NCI-H2227 treated with DMSO at 0.1 percent for 48 hours (cell line): ENCODE measurements at regions not wholly inside any gene's neighbourhood (a gene's known extent, or its start where the extent isn't known, plus 50 kb on each side); places are given as distances from the start of the nearest gene placed in this dataset.

Source experiments
- DNase-seq: peaks from one replicate; lab custom pipeline; 2025; lab: John Stamatoyannopoulos, UW

DNA sequence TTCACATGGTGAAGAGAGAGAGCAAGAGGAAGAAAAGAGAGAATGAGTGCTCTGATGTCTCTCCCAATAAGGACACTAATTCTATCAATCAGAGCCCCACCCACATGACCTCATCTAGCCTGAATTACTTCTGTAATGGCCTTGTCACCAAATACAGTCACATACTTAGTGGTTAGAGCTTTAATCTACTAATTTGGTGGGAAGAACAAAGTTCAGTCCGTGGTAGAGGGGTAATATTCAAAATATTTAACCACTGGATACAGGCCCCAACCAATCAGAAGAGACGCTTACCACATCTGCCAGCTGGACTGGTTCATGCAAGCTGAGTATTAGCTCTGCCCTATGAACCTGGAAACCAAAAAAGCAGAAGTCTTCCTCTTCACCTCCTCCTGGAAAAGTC lies 336.3 kb upstream of the NFE2L3 start:
- DNase-seq, result no peak

GRCh38 chr7:25820432-25821040 lies 331.5 kb upstream of the NFE2L3 start:
- DNase-seq, result no peak

DNA sequence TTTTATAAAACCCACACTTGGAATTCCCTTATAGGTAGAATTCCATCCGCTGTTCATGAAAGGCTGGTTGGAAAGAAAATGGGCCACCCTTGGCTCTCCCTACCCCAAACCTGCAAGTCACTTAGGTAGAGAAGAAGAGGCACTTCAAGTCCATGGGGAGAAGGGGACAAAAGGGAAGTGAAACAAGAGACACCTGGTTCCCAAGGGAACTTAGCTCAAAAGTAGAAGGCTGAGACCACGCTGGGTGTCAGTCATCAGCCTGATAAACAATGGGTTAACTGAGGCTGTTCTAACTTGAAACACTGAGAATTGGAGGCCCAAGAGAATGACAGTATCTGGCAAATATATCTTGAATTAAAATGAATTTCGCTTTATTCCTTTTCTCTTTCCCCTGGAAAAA lies 330.8 kb upstream of the NFE2L3 start:
- DNase-seq, result no peak

DNA sequence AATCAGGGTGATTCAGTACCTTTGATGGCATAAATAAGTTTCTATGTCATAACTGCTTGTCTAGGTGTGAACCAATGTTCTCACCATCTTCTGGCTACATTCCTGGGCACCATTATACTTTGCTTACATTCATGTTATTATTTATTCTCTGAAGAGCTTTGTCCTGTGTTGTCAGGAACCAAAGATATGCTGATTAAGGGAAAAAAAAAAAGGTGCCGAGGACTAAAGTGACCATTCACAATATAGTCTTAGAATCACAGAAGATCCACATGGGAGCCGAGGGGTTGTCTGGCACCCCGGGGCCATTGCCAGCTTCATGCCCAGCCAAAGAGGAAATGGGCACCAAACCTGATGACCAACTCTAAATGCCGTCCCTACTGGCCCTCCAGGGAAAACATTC lies 329.2 kb upstream of the NFE2L3 start:
- DNase-seq, result no peak

- no peak for DNase-seq
Measured at GRCh38 chr7:25823571-25823970, 328.4 kb upstream of the NFE2L3 start.

DNA sequence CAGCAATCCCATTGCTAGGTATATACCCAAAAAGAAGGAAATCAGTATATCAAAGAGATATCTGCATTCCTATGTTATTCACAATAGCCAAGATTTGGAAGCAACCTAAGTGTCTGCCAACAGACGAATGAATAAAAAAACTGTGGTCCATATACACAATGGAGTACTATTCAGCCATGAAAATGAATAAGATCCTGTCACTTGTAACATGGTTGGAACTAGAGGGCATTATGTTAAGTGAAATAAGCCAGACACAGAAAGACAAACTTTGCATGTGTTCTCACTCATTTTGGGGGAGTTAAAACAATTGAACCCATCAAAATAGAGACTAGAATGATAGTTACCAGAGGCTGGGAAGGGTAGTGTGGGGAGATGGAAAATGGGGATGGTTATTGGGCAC lies 323.5 kb upstream of the NFE2L3 start:
- no peak for DNase-seq

DNA sequence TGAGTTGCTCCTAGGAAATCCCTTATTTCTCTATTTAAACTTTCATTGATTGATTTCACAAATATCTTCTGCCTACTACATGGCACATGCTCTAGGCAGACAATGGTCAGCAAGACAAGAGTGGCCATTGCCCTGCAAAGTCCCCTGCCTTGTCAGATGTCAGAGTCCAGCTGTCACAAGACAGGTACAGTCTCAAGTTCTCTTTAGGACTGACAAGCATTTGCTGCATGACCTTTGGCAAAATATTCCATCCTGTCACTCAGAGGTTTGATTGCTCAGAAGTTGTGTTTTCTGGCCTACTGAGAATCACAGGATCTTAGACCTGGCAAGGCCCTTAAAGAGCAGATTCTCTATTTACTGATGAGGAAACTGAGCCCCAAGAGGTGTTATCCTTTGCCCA lies 322.3 kb upstream of the NFE2L3 start:
- no peak for DNase-seq

DNA sequence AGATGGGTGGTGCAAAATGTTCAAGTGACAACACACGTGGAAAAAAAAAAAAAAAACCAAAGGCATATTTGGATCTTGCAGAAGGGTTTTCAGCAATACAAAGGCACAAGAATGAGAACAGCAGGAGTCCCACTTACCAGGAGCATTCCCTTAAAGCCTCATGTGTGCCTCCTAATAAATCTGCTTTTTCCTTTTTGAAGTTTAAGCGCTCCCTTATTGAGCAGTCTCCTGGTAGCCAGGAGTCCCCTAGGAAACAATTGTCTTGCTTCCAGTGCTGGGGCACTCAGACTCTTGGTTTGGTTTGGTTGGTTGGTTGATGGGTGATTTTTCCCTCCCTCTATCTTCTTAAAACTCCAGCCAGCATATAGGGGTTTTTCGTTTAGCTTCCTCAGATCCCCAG lies 321.8 kb upstream of the NFE2L3 start:
- DNase-seq, result peak; percentile 45

- no peak for DNase-seq
Measured at GRCh38 chr7:25831062-25831691, 320.8 kb upstream of the NFE2L3 start.

- peak; percentile 26 for DNase-seq
Measured at GRCh38 chr7:25831831-25832411, 320.1 kb upstream of the NFE2L3 start.

- DNase-seq, result no peak
Measured at GRCh38 chr7:25832456-25832855, 319.5 kb upstream of the NFE2L3 start.

- no peak for DNase-seq
Measured at GRCh38 chr7:25832929-25833328, 319.1 kb upstream of the NFE2L3 start.

DNA sequence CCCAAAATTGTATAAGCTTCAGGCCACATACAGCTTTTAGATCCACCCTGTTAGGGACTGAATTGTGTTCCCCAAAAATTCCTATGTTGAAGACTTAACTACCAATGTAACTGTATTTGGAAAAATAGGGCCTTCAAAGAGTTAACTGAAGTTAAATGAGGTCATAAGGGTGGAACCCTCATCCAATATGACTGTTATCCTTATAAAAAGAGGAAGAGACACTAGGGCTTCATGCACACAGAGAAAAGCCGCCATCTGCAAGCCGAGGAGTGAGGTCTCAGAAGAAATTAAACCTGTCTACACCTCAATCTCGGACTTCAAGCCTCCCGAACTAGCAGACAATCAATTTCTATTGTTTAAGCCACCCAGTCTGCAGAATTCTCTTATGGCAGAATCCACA lies 317.9 kb upstream of the NFE2L3 start:
- no peak for DNase-seq

DNA sequence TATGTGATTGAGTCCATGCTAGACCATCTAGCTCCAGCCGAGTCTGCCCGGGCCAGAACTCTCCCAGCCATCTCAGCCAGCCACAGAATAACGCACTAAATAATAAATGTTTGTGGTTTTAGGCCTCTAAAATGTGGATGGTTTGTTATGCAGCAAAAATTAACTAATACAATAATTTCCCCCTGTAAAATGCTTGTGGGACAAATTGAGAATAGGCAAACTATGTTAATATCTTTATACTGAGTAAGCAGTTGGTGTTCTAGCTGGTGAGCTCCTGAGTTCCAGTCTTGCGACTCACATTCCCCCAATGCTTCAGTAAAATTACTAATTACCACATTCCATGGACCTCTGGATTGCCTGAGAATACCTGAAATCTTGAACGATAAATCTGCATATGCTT lies 316.8 kb upstream of the NFE2L3 start:
- no peak for DNase-seq

DNA sequence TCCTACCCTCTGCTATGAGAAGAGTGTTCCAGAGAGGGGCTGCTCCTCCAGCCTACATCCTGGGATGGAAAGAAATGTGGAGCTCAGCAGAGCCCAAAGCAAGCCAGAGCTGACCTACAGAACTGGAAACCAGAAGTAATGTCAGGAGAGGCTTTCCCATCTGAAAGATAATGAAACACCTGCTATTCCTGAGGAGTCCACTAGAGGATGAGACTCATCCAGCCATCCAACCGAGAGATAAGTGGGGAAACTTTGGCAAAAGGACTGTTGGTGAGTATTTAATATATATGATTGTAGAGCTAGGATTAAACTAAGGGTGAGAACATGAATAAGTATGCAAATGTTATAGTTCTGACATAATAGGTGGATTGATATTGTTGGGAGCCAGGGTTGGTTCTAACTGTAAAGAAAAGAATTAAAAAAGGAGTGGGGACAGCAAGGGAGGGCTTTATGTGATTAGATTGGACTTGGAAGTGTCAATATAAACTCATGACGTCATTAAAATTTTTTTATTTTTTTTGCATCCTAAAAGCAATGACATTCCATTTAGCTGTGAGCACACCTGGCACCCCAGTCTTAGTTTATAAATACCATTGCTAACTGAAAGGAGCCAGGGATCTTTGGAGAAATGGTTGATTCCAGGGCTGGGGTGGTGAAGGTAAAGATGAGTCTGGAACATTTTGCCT lies 312.8 kb upstream of the NFE2L3 start:
- DNase-seq, result no peak

DNA sequence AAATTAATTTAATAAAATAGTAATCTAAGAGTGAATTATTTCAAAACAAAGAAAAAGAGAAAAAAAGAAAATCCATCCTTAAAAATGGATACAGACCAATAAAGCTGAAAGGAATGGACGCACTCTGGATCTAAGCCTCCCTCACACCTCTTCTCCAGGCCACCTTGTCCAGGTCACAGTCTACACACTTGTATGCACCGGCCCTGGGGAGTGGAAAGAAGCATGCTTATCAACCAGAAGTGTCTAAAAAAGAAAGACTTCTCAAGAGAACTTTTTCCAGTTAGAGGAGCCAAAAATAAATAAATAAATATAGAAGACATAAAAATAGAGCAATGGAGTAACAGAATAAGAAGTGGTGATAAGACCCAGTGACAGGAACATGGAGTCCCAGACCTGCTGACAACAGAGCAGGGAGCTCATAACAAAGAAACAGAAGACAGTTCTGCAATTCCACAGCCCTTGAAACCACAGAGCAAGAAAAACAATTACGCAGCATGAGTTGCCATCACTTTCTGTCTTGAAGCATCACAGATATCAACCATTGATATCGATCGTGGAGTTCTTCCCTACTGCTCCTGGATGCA lies 311.7 kb upstream of the NFE2L3 start:
- DNase-seq, result no peak

DNA sequence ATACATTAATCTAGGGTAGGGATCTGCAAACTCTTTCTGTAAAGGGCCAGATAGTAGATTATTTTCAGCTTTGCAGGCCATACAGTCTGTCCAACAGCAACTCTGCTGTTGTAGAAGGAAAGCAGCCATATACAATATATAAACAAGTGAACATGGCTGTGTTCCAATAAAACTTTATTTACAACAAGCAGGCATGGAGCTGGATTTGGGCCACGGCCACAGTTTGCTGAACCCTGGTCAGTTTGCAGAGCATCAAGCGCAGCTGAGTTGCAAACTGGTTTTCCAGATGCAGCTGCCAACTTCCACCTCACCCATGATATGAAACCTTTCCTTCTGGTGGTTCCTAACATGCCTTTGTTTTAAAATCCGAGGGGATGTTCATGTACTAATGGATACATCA lies 310.4 kb upstream of the NFE2L3 start:
- DNase-seq, result no peak

GRCh38 chr7:25842201-25842733 lies 309.7 kb upstream of the NFE2L3 start:
- DNase-seq, result peak; percentile 64

DNA sequence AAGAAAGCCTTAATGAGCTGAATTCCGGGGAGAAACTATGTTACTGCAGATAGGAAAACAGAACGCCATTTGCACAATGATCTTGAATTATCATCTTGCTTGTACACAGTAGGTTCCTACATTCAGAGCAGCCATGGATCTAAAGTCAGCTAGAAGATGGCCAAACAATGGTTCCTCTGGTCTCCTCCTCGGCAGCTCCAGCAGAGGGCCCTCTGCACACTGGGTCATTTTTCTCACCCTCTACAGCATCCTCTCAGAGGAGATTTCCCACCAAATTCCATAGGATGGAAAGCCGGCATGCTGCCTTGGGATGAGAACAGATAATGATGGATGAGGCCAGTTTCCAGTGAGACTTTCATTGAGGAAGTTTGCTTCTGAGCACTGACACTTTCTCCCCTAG lies 308.5 kb upstream of the NFE2L3 start:
- DNase-seq, result no peak

GRCh38 chr7:25844102-25844870 lies 307.7 kb upstream of the NFE2L3 start:
- no peak for DNase-seq

DNA sequence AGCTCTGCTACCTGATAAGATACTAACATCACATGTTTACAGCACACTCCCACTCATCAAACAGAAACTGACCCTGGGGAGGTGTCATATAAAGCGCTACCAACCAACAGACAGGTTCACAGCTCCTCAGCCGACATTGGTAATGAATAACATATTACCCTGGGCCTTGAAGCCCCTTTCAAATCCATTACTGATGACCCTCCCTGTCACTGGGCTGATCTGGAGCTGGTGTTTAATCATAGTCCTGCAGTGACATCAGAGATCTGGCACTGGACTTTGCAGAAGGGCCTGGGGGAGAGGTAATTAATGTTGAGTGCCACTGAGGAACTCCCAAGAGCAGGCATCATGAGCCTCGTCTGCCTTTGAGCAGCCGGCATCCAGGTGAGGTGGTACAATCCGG lies 306.5 kb upstream of the NFE2L3 start:
- no peak for DNase-seq

GRCh38 chr7:25846722-25847121 lies 305.3 kb upstream of the NFE2L3 start:
- DNase-seq, result no peak
